ENCODE measurements at regions not wholly inside any gene's neighbourhood (a gene's known extent, or its start where the extent isn't known, plus 50 kb on each side); places are given as distances from the start of the nearest gene placed in this dataset.

DNA sequence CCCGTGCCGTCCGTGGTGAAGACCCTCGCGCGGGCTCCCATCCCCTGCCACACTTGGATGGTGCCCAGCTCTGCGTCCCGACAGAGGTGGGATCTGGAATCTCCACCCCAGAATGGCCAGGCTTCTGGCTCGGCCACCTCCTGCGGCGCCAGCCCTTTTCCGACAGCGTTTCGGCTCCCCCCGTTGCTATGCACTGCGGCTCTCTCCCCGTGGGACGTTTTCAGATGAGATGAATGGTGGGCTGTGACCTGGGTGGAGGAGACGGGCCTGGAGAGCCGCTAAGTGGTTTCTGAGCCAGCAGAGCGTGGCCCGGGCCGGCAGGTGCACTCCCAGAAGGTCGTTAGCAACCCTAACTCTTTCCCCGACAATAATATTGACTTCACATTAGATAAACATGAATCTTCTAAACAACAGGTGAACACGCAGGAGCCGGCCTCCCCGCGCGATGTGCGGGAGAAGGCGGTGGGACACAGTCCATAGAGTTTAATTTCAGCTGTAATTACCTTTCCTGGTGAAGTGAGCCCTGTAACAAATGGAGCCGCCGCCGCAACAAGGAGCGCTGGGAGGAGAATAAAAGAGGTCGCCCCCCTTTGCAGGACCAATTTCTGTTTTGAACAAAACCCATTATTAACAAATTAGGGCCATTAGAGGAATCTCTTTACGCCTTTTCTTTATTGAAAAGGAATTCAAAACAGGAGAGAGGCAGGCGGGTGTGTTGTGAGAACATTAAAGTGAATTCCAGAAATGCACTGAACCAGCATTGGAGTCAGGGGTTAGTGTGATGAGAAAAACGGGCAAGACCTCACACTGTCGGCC lies 294.3 kb upstream of the PFKP start:
- TF ChIP-seq, protein P1, sequence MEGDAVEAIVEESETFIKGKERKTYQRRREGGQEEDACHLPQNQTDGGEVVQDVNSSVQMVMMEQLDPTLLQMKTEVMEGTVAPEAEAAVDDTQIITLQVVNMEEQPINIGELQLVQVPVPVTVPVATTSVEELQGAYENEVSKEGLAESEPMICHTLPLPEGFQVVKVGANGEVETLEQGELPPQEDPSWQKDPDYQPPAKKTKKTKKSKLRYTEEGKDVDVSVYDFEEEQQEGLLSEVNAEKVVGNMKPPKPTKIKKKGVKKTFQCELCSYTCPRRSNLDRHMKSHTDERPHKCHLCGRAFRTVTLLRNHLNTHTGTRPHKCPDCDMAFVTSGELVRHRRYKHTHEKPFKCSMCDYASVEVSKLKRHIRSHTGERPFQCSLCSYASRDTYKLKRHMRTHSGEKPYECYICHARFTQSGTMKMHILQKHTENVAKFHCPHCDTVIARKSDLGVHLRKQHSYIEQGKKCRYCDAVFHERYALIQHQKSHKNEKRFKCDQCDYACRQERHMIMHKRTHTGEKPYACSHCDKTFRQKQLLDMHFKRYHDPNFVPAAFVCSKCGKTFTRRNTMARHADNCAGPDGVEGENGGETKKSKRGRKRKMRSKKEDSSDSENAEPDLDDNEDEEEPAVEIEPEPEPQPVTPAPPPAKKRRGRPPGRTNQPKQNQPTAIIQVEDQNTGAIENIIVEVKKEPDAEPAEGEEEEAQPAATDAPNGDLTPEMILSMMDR (IDR thresholded peaks at IDR 0.05), result no peak
- TF ChIP-seq POLR2A (IDR thresholded peaks at IDR 0.05), result no peak
